Testis (tissue), 2 donors: ENCODE measurements at regions not wholly inside any gene's neighbourhood (a gene's known extent, or its start where the extent isn't known, plus 50 kb on each side); places are given as distances from the start of the nearest gene placed in this dataset.

Source experiments
- POLR2A ChIP-seq: fragments of 450-650 bp; IDR thresholded peaks from one replicate; pipeline ENCODE4 v1.6.1; 2017; ENCODE audit warnings: antibody characterized with exemption, mild to moderate bottlenecking, moderate library complexity
- TF ChIP-seq, protein P1 (sequence below), 3 experiments: fragments of 450-650 bp in 2 of 3; fragments of 200-600 bp in 1 of 3; sonication (generic) in 1 of 3; IDR thresholded peaks; one replicate each; pipeline ENCODE4 v1.5.1; 2016 to 2019; ENCODE audit warnings: antibody characterized with exemption in 3 of 3, mild to moderate bottlenecking in 2 of 3, moderate library complexity in 1 of 3

DNA sequence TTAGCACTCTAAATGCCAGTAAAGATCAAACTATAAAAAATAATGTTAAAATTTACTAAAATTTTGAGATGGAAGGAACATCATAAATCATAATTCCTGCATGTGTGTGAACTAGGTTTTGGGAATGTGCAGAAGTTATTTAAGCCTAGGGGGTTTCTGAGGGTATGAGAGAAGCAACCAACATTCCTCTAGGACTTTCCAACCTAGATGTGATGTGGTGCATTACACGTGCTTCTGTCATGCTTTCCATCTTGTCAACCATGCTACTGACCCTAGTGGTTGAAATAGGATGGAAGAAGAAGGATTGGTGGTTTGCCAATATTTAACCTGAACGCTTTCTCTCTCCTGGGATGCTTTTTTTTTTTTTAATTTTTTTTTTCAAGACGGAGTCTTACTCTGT lies 209.3 kb downstream of the AEBP2 start:
- TF ChIP-seq, protein P1, sequence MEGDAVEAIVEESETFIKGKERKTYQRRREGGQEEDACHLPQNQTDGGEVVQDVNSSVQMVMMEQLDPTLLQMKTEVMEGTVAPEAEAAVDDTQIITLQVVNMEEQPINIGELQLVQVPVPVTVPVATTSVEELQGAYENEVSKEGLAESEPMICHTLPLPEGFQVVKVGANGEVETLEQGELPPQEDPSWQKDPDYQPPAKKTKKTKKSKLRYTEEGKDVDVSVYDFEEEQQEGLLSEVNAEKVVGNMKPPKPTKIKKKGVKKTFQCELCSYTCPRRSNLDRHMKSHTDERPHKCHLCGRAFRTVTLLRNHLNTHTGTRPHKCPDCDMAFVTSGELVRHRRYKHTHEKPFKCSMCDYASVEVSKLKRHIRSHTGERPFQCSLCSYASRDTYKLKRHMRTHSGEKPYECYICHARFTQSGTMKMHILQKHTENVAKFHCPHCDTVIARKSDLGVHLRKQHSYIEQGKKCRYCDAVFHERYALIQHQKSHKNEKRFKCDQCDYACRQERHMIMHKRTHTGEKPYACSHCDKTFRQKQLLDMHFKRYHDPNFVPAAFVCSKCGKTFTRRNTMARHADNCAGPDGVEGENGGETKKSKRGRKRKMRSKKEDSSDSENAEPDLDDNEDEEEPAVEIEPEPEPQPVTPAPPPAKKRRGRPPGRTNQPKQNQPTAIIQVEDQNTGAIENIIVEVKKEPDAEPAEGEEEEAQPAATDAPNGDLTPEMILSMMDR (IDR thresholded peaks at IDR 0.05), result no peak
- TF ChIP-seq POLR2A, result no peak
